GM21529 (cell line): ENCODE measurements at regions not wholly inside any gene's neighbourhood (a gene's known extent, or its start where the extent isn't known, plus 50 kb on each side); places are given as distances from the start of the nearest gene placed in this dataset.

Experiments
- ATAC-seq: cut with Tn5 transposase; IDR thresholded peaks from one replicate; pipeline ENCODE4 v1.9.1; 2021; ENCODE audit not compliant: unreplicated experiment

DNA sequence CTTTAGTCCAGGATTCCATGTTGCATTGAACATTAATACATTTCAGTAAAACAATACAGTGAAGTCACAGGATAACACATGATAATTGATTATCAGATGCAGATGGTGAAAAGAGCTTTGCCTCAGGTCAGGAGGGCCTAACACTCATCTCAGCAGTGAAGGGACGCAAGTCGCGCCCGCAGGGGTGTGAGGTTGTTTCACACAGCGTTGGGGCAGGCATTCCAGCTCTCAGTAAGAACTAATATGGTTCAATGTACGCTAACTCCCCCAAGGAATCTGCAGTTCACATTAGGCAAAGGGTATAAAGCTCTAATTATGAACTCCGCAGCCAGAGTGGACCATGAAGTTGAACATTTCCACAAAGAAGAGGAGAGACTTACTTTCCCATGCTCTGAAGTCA, 53.1 kb upstream of the ATL2 start:
- no peak for ATAC-seq

DNA sequence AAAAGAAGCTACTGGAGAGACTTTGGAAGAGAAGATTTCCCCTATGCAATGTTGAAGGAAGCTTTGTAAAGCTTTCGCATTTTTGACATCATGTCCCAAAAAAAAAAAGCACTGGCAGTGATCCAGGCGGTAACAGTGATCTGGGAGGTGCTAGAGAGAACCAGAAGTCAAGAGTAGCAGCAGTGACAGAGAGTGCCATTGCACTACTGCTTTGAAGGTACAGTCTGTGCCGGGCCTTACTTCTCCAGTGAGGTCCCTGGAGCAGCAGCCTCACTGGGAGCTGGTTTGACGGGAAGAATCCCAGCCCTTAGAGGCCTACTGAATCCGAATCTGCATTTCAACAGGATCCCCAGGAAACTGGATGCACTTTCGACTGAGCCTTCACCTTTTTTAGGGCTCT, 50.9 kb upstream of the ATL2 start:
- no peak for ATAC-seq

DNA sequence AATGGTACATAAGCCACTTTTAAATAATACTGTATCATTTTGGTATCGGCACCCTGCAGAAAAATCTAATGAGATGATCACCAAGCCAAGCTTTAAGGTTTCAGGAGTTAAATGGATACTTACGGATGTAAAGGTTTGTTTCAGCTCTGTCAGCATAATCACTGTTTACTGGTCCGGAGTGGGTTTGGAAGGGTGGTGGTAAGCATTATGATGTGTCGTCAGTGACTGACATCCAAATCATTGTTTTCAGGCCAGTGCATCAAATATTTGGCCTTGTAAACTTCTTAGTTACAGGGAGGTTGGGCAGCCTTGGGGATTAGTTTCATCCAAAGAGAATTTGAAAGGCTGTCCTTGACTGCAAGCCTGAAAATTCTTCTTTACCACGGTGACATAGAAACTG, 50.0 kb upstream of the ATL2 start:
- ATAC-seq: no peak
